GM12875 (cell line): ENCODE measurements at regions not wholly inside any gene's neighbourhood (a gene's known extent, or its start where the extent isn't known, plus 50 kb on each side); places are given as distances from the start of the nearest gene placed in this dataset.

Source experiments
- H3K4me3 ChIP-seq: one replicate; pipeline ENCODE4 v1.5.1; 2011; ENCODE audit warnings: low read depth, low read length, control low read depth
- CTCF ChIP-seq: IDR thresholded peaks from 2 replicates; pipeline ENCODE4 v1.5.1; 2011; ENCODE audit warnings: low read depth, mild to moderate bottlenecking, control low read depth, inconsistent platforms, low read length, moderate library complexity, borderline replicate concordance; ENCODE audit not compliant: insufficient read depth

GRCh38 chr3:22593638-22594037 is 609.5 kb upstream of the UBE2E2 start:
- no peak overlapping the region for H3K4me3 ChIP-seq
- TF ChIP-seq CTCF = no peak

- TF ChIP-seq CTCF = no peak
- no peak overlapping the region for H3K4me3 ChIP-seq
These were observed 608.1 kb upstream of the UBE2E2 start for GRCh38 chr3:22594990-22595389.

GRCh38 chr3:22606461-22606860 is 596.7 kb upstream of the UBE2E2 start:
- H3K4me3 ChIP-seq = no peak overlapping the region
- no peak for TF ChIP-seq CTCF

- TF ChIP-seq CTCF = no peak
- no peak overlapping the region for H3K4me3 ChIP-seq
These were observed 596.2 kb upstream of the UBE2E2 start for GRCh38 chr3:22606938-22607337.

GRCh38 chr3:22608093-22608492 is 595.0 kb upstream of the UBE2E2 start:
- H3K4me3 ChIP-seq = no peak overlapping the region
- TF ChIP-seq CTCF = no peak

- H3K4me3 ChIP-seq = no peak overlapping the region
- no peak for TF ChIP-seq CTCF
These were observed 594.4 kb upstream of the UBE2E2 start for GRCh38 chr3:22608721-22609120.

GRCh38 chr3:22609139-22609538 is 594.0 kb upstream of the UBE2E2 start:
- no peak overlapping the region for H3K4me3 ChIP-seq
- TF ChIP-seq CTCF = no peak
